ENCODE measurements at regions not wholly inside any gene's neighbourhood (a gene's known extent, or its start where the extent isn't known, plus 50 kb on each side); places are given as distances from the start of the nearest gene placed in this dataset.

GRCh38 chr10:36450380-36450779 lies 675.0 kb upstream of the ANKRD30A start:
- TF ChIP-seq RAD21 (IDR thresholded peaks at IDR 0.05; ENCODE audit: low read depth) = no peak
- no peak for TF ChIP-seq FOSL1 (IDR thresholded peaks at IDR 0.05; ENCODE audit: low read depth)
- no peak for TF ChIP-seq POLR2A (IDR thresholded peaks at IDR 0.05; ENCODE audit: borderline replicate concordance, extremely low read depth, insufficient read depth, insufficient read length)
- no peak for TF ChIP-seq ZNF274 (IDR thresholded peaks at IDR 0.05; ENCODE audit: low read depth, low read length)
